GM10847 (cell line): ENCODE measurements at regions not wholly inside any gene's neighbourhood (a gene's known extent, or its start where the extent isn't known, plus 50 kb on each side); places are given as distances from the start of the nearest gene placed in this dataset.

Source experiments
- POLR2A ChIP-seq: IDR thresholded peaks from 2 replicates; pipeline ENCODE4 v1.6.1; 2011; ENCODE audit not compliant: insufficient read length; ENCODE audit errors: extremely low read depth

GRCh38 chr2:133986881-133987795, 266.7 kb upstream of the MGAT5 start:
- TF ChIP-seq POLR2A: no peak

- TF ChIP-seq POLR2A: no peak
These were observed 265.5 kb upstream of the MGAT5 start for GRCh38 chr2:133988316-133988891.

GRCh38 chr2:133991606-133992168, 262.2 kb upstream of the MGAT5 start:
- TF ChIP-seq POLR2A: no peak

DNA sequence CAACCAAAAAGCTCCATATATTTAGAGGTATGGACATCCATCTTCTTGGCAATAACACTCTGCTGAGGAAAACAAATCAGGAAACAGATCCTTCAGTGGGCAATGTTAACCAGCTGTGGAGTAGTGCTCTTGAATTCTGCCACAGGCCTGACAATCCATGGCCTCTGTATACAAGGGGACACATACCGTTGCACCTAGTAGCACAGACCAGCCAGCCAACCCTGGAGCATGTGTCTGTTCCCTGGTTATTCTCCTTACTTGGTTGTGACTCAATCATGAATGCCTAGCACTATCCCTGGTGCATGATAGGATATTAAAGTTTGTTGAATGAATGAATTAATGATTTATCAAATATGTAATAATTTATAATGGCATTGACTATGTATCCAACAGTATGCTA, 261.4 kb upstream of the MGAT5 start:
- no peak for TF ChIP-seq POLR2A

- TF ChIP-seq POLR2A: no peak
These were observed 260.7 kb upstream of the MGAT5 start for GRCh38 chr2:133993160-133993559.

GRCh38 chr2:134002391-134002790, 251.5 kb upstream of the MGAT5 start:
- no peak for TF ChIP-seq POLR2A

- no peak for TF ChIP-seq POLR2A
These were observed 251.0 kb upstream of the MGAT5 start for GRCh38 chr2:134002921-134003320.

GRCh38 chr2:134004467-134004866, 249.4 kb upstream of the MGAT5 start:
- no peak for TF ChIP-seq POLR2A

DNA sequence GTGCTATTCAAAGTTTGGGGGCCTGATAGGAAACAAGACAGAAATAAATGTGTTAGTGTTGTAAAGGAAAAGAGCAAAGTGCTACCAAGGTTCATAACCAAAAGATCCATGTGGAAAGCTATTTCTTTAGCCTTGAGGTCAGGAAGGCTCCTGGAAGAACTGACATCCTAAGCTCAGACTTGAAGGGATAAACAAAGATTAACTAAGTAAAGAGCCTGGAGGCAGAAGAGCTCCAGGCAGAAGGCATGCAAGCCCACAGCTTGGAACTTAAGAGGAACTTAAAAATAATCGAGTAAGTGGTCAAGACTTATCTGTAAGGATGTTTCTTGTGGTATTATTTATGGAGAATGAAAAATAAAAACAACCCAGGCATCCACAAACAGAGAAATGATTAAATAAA, 245.0 kb upstream of the MGAT5 start:
- TF ChIP-seq POLR2A: no peak

- no peak for TF ChIP-seq POLR2A
These were observed 244.4 kb upstream of the MGAT5 start for GRCh38 chr2:134009440-134009839.

- no peak for TF ChIP-seq POLR2A
These were observed 241.8 kb upstream of the MGAT5 start for GRCh38 chr2:134011936-134012586.

- TF ChIP-seq POLR2A: no peak
These were observed 239.5 kb upstream of the MGAT5 start for GRCh38 chr2:134014196-134014960.

DNA sequence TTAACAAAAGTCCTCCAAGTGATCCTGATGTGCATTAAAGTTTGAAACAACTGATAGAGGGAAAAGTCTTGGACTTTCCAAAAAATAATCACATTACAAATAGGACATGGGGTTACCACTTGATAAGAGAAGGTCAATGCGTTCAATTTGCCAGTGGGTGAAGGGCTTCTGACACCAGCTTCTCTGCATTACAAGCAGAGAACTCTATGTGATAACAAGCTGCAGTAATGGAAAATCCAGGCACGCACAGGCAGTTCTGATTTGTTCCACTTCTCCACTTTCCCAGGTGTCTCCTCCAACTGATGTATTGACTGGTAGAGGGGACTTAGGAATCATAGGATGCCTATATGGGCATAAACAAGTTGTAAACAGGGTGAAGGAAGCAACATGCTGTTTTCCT, 234.0 kb upstream of the MGAT5 start:
- no peak for TF ChIP-seq POLR2A

DNA sequence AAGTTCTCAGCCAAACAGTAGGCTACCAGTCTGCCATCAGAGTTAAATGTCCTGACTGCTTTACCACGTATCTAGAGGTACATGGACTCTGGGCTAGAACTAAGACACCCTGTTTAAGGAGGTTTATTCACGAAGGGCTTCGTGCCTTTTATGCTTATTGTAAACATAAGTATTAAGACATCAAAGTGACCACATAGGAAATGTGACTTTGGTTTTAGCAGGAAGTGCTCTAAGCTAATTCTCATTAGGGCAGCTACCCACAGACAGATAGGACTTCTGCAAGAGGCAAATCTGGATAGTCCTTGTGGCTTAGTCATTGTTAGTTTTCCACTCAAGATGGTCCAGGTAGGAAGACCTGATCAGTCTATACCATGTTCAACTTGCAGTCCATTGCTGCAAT, 233.3 kb upstream of the MGAT5 start:
- no peak for TF ChIP-seq POLR2A
